ENCODE measurements at regions not wholly inside any gene's neighbourhood (a gene's known extent, or its start where the extent isn't known, plus 50 kb on each side); places are given as distances from the start of the nearest gene placed in this dataset.

- TF ChIP-seq POLR2A (IDR thresholded peaks at IDR 0.05; ENCODE audit: low read length) (no peak), GATA1 (IDR thresholded peaks at IDR 0.05; ENCODE audit: low read depth, low read length) (no peak)
Measured at GRCh38 chr3:159723295-159723694, 265.3 kb upstream of the IL12A start.

Measured in erythroblast (primary cell).